Right lobe of liver (tissue), 4 donors: ENCODE measurements at regions not wholly inside any gene's neighbourhood (a gene's known extent, or its start where the extent isn't known, plus 50 kb on each side); places are given as distances from the start of the nearest gene placed in this dataset.

Source experiments
- CTCF ChIP-seq, 4 donors: fragments of 200-600 bp in 3 of 4; fragments of 450-650 bp in 1 of 4; IDR thresholded peaks; one replicate each; pipeline versions ENCODE4 v1.5.1 to v1.8.0; 2016 to 2022; ENCODE audit warnings: antibody characterized with exemption in 4 of 4, mild to moderate bottlenecking in 2 of 4
- POLR2A ChIP-seq: fragments of 450-650 bp; IDR thresholded peaks from one replicate; pipeline ENCODE4 v1.6.1; 2017; ENCODE audit warnings: antibody characterized with exemption, mild to moderate bottlenecking
- donor health status: DM: no; HTN: no; CAD: no.
- donor health status: DM: no; HTN: no; CAD: no.
- donor health status: DM: no; HTN: yes; CAD: no.

- TF ChIP-seq CTCF (IDR thresholded peaks at IDR 0.05) (no peak), POLR2A (no peak)
These were observed 392.0 kb downstream of the LRIG3 start for GRCh38 chr12:58528271-58528670.
